Mesendoderm (in vitro differentiated cells): ENCODE measurements at regions not wholly inside any gene's neighbourhood (a gene's known extent, or its start where the extent isn't known, plus 50 kb on each side); places are given as distances from the start of the nearest gene placed in this dataset.
"Not testable (repeated sequence)": the region's sequence is repeated elsewhere in the genome, so short reads cannot be mapped to it uniquely, and the experiment has no call there.

Experiments used
- DNase-seq: peaks from one replicate; pipeline ENCODE4 v3.0.0; 2013
- H2AK5ac ChIP-seq: 2 replicates; pipeline ENCODE4 v1.6.1; 2013; ENCODE audit warnings: low read length, inconsistent platforms
- H2BK120ac ChIP-seq: 2 replicates; pipeline ENCODE4 v1.6.1; 2013; ENCODE audit warnings: low read depth, mild to moderate bottlenecking, low read length, moderate library complexity, mixed read lengths
- H2BK15ac ChIP-seq: replicated peaks from 2 replicates; pipeline ENCODE4 v1.6.1; 2013; ENCODE audit warnings: low read depth, mild to moderate bottlenecking, moderate library complexity
- H2BK5ac ChIP-seq: 2 replicates; pipeline ENCODE4 v1.6.1; 2013; ENCODE audit warnings: low read length, inconsistent platforms
- H3K18ac ChIP-seq: 2 replicates; pipeline ENCODE4 v1.6.1; 2013; ENCODE audit warnings: mild to moderate bottlenecking, low read length, mixed read lengths
- H3K23ac ChIP-seq: one replicate; pipeline ENCODE4 v1.6.1; 2013; ENCODE audit warnings: low read length
- H3K27ac ChIP-seq: 2 replicates; pipeline ENCODE4 v1.5.1; 2013; ENCODE audit warnings: low read depth, mild to moderate bottlenecking, inconsistent platforms, low read length, moderate library complexity
- H3K27me3 ChIP-seq: 2 replicates; pipeline ENCODE4 v1.6.1; 2013; ENCODE audit warnings: low read length, control low read depth, mild to moderate bottlenecking, inconsistent platforms; ENCODE audit not compliant: insufficient read depth, poor library complexity
- H3K36me3 ChIP-seq: 2 replicates; pipeline ENCODE4 v1.6.1; 2013; ENCODE audit warnings: low read length, inconsistent platforms; ENCODE audit not compliant: control insufficient read depth, insufficient read depth
- H3K4ac ChIP-seq: one replicate; pipeline ENCODE4 v1.6.1; 2013; ENCODE audit warnings: low read depth, mild to moderate bottlenecking, low read length, moderate library complexity
- H3K4me1 ChIP-seq: 2 replicates; pipeline ENCODE4 v1.6.1; 2013; ENCODE audit warnings: low read depth, low read length, inconsistent platforms; ENCODE audit not compliant: control insufficient read depth
- H3K4me2 ChIP-seq: 2 replicates; pipeline ENCODE4 v1.6.1; 2013; ENCODE audit warnings: low read length
- H3K4me3 ChIP-seq: 2 replicates; pipeline ENCODE4 v1.5.1; 2013; ENCODE audit warnings: mild to moderate bottlenecking, low read length
- H3K56ac ChIP-seq: one replicate; pipeline ENCODE4 v1.6.1; 2013; ENCODE audit warnings: low read length
- H3K79me1 ChIP-seq: 2 replicates; pipeline ENCODE4 v1.6.1; 2013; ENCODE audit warnings: low read length, inconsistent platforms
- H3K79me2 ChIP-seq: 2 replicates; pipeline ENCODE4 v1.6.1; 2013; ENCODE audit warnings: mild to moderate bottlenecking, low read length; ENCODE audit not compliant: control insufficient read depth, insufficient read depth
- H3K9ac ChIP-seq: 2 replicates; pipeline ENCODE4 v1.6.1; 2013; ENCODE audit warnings: low read length, inconsistent platforms
- H4K5ac ChIP-seq: one replicate; pipeline ENCODE4 v1.6.1; 2013; ENCODE audit warnings: low read length
- H4K8ac ChIP-seq: one replicate; pipeline ENCODE4 v1.6.1; 2013; ENCODE audit warnings: low read depth, mild to moderate bottlenecking, control low read depth, low read length, moderate library complexity
- WGBS: extraction: QIAGEN DNeasy Blood & Tissue Kit; methylation state at CpG from one replicate; pipeline ENCODE4 v1.1.7; 2013; ENCODE audit warnings: low lambda C conversion rate, missing lambda C conversion rate; ENCODE audit not compliant: insufficient coverage; ENCODE audit errors: extremely low coverage; 5-methylcytosine and 5-hydroxymethylcytosine counted together

GRCh38 chr1:98515744-98516143, 145.8 kb upstream of the SNX7 start:
- Histone ChIP-seq H3K4ac (peak overlapping the region; percentile 40), H3K36me3 (no peaks in the 10 kb centered on the region), H3K27me3 (no peaks in the 10 kb centered on the region), H4K8ac (no peak overlapping the region), H2AK5ac (no peak overlapping the region), H2BK5ac (no peak overlapping the region), H3K9ac (no peak overlapping the region), H2BK120ac (no peak overlapping the region), H3K79me2 (no peaks in the 10 kb centered on the region), H4K5ac (no peak overlapping the region), H3K4me1 (no peaks in the 10 kb centered on the region), H3K79me1 (no peaks in the 10 kb centered on the region), H3K4me2 (no peak overlapping the region), H3K27ac (no peak overlapping the region), H3K18ac (no peak overlapping the region), H3K23ac (no peak overlapping the region), H3K56ac (no peak overlapping the region), H2BK15ac (no peak overlapping the region), H3K4me3 (no peak overlapping the region)
- no peak for DNase-seq
- WGBS = no CpG with 5 or more reads among the region's 1 CpG

DNA sequence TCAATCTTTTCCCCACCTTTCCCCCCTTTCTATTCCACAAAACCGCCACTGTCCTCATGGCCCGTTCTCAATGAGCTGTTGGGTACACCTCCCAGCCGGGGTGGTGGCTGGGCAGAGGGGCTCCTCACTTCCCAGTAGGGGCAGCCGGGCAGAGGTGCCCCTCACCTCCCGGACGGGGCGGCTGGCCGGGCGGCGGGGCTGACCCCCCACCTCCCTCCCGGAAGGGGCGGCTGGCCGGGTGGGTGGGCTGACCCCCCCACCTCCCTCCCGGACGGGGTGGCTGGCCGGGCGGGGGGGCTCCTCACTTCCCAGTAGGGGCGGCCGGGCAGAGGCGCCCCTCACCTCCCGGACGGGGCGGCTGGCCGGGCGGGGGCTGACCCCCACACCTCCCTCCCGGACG, 149.3 kb upstream of the SNX7 start:
- not testable (repeated sequence) for H3K4me3 ChIP-seq, H3K4me2 ChIP-seq, H2BK120ac ChIP-seq, H3K4me1 ChIP-seq, H4K8ac ChIP-seq, H4K5ac ChIP-seq, H3K79me2 ChIP-seq, H2BK5ac ChIP-seq, DNase-seq, H3K27me3 ChIP-seq, H2BK15ac ChIP-seq, H2AK5ac ChIP-seq, H3K56ac ChIP-seq, H3K36me3 ChIP-seq, H3K79me1 ChIP-seq, H3K4ac ChIP-seq, H3K27ac ChIP-seq, H3K18ac ChIP-seq, H3K23ac ChIP-seq, H3K9ac ChIP-seq
- WGBS = no CpG with 5 or more reads among the region's 27 CpGs

GRCh38 chr1:98503771-98504170, 157.8 kb upstream of the SNX7 start:
- Histone ChIP-seq H2BK15ac (no peak overlapping the region), H4K5ac (no peak overlapping the region), H3K27ac (no peak overlapping the region), H2AK5ac (no peak overlapping the region), H3K79me1 (no peaks in the 10 kb centered on the region), H3K4me3 (no peak overlapping the region), H3K36me3 (no peaks in the 10 kb centered on the region), H3K4me2 (no peak overlapping the region), H3K9ac (no peak overlapping the region), H3K79me2 (no peaks in the 10 kb centered on the region), H3K4me1 (no peaks in the 10 kb centered on the region), H3K4ac (no peak overlapping the region), H3K56ac (no peak overlapping the region), H4K8ac (no peak overlapping the region), H2BK5ac (no peak overlapping the region), H2BK120ac (no peak overlapping the region), H3K18ac (no peak overlapping the region), H3K23ac (no peak overlapping the region), H3K27me3 (no peaks in the 10 kb centered on the region)
- no CpG with 5 or more reads among the region's 1 CpG for WGBS
- no peak for DNase-seq

GRCh38 chr1:98502937-98503336, 158.6 kb upstream of the SNX7 start:
- Histone ChIP-seq H4K5ac (no peak overlapping the region), H3K4me3 (no peak overlapping the region), H4K8ac (no peak overlapping the region), H2BK120ac (no peak overlapping the region), H3K36me3 (no peaks in the 10 kb centered on the region), H3K4me2 (no peak overlapping the region), H3K4me1 (no peaks in the 10 kb centered on the region), H2BK15ac (no peak overlapping the region), H3K79me1 (no peaks in the 10 kb centered on the region), H2BK5ac (no peak overlapping the region), H3K18ac (no peak overlapping the region), H3K27ac (no peak overlapping the region), H2AK5ac (no peak overlapping the region), H3K23ac (no peak overlapping the region), H3K9ac (no peak overlapping the region), H3K4ac (no peak overlapping the region), H3K27me3 (no peaks in the 10 kb centered on the region), H3K79me2 (no peaks in the 10 kb centered on the region), H3K56ac (no peak overlapping the region)
- DNase-seq = no peak

DNA sequence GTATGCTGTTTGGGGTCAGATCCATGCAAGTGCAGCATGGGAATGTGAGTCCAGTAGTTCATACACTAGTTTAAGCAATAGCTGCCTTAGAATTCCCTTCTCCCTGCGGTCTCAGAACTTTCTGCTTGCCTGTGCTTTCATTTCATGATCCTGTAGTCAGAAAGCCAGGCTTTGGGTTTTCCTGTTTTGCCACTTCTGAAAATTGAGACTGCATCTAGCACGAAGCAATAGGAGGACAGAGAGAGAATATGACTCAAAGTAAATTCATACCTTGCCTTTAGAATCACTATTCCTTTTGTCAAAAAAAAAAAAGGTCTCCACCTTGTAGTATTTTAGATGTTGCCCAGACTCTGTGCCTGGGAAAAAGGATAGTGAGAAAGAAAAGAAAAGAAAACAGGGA, 161.2 kb upstream of the SNX7 start:
- H3K27ac ChIP-seq = no peak overlapping the region
- H3K4me2 ChIP-seq = no peak overlapping the region
- no peaks in the 10 kb centered on the region for H3K79me2 ChIP-seq
- H2AK5ac ChIP-seq = no peak overlapping the region
- no peak overlapping the region for H3K9ac ChIP-seq
- H3K27me3 ChIP-seq = no peaks in the 10 kb centered on the region
- no peaks in the 10 kb centered on the region for H3K4me1 ChIP-seq
- whole genome bisulfite sequencing = no CpG with 5 or more reads among the region's 2 CpGs
- no peak overlapping the region for H4K8ac ChIP-seq
- no peak overlapping the region for H3K18ac ChIP-seq
- H3K23ac ChIP-seq = no peak overlapping the region
- no peak overlapping the region for H3K4me3 ChIP-seq
- H2BK15ac ChIP-seq = no peak overlapping the region
- no peak for DNase-seq
- H3K4ac ChIP-seq = no peak overlapping the region
- H3K56ac ChIP-seq = no peak overlapping the region
- no peak overlapping the region for H4K5ac ChIP-seq
- no peaks in the 10 kb centered on the region for H3K79me1 ChIP-seq
- no peaks in the 10 kb centered on the region for H3K36me3 ChIP-seq
- H2BK120ac ChIP-seq = no peak overlapping the region
- H2BK5ac ChIP-seq = no peak overlapping the region

GRCh38 chr1:98498651-98499050, 162.9 kb upstream of the SNX7 start:
- H2BK120ac ChIP-seq = no peak overlapping the region
- no peaks in the 10 kb centered on the region for H3K27me3 ChIP-seq
- no peak for DNase-seq
- H3K27ac ChIP-seq = no peak overlapping the region
- no peak overlapping the region for H3K56ac ChIP-seq
- no peak overlapping the region for H2BK15ac ChIP-seq
- no peak overlapping the region for H2BK5ac ChIP-seq
- no peak overlapping the region for H3K9ac ChIP-seq
- no peaks in the 10 kb centered on the region for H3K36me3 ChIP-seq
- H2AK5ac ChIP-seq = no peak overlapping the region
- no peaks in the 10 kb centered on the region for H3K4me1 ChIP-seq
- no peak overlapping the region for H4K5ac ChIP-seq
- H3K79me2 ChIP-seq = no peaks in the 10 kb centered on the region
- no peaks in the 10 kb centered on the region for H3K79me1 ChIP-seq
- H4K8ac ChIP-seq = no peak overlapping the region
- no peak overlapping the region for H3K18ac ChIP-seq
- no CpG with 5 or more reads among the region's 1 CpG for WGBS
- H3K4ac ChIP-seq = no peak overlapping the region
- H3K4me2 ChIP-seq = no peak overlapping the region
- H3K23ac ChIP-seq = no peak overlapping the region
- no peak overlapping the region for H3K4me3 ChIP-seq
